Mammary epithelial cell (primary cell): ENCODE measurements at regions not wholly inside any gene's neighbourhood (a gene's known extent, or its start where the extent isn't known, plus 50 kb on each side); places are given as distances from the start of the nearest gene placed in this dataset.

ENCODE experiments used
- EZH2 ChIP-seq: IDR thresholded peaks from 2 replicates; pipeline ENCODE4 v1.6.1; 2012; ENCODE audit warnings: low read length, inconsistent platforms, borderline replicate concordance
- TF ChIP-seq, protein P1 (sequence below), 2 donors: IDR thresholded peaks in 1 of 2; conservative IDR thresholded peaks in 1 of 2; 2 replicates each; pipeline ENCODE4 v1.5.1; 2011 to 2012; ENCODE audit warnings: inconsistent platforms in 2 of 2, low read length in 2 of 2, mild to moderate bottlenecking in 2 of 2, control low read depth in 1 of 2, low read depth in 1 of 2; ENCODE audit not compliant: insufficient read depth in 1 of 2; ENCODE audit errors: extremely low read depth in 1 of 2

DNA sequence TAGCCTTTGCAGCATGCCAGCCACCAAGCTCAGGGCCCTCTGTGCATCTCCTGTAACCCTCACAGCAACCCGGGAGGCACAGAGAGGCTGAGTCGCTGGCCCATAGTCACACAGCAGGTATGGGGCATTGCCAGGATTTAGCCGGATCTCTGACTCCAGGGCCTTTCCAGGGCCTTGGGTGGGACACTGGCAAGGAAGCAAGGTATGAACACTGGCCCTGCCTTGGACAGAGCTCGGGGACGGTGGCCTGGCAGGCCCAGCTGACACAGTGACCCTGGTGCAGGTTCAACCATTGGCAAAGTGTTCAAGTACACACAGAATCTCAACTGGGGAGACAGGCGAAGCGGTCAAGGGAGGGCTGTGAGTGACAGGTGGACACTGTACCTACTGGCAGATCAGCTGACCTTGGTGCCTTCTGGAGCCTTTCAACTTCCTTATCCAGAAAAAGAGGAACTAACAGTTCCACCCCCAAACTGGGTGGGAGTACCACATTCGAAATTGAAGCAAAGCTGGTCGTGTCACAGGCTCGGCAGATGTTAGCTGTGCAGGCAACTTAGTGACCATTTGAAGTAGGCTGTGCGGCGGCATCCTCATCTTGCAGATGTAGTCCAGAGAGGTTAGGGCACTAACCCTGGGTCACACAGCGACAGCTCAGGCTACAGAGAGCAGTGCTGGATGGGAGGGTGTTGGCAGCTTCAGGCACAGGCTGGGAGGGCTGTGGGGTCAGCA lies 287.4 kb downstream of the SEC14L1 start:
- TF ChIP-seq, protein P1, sequence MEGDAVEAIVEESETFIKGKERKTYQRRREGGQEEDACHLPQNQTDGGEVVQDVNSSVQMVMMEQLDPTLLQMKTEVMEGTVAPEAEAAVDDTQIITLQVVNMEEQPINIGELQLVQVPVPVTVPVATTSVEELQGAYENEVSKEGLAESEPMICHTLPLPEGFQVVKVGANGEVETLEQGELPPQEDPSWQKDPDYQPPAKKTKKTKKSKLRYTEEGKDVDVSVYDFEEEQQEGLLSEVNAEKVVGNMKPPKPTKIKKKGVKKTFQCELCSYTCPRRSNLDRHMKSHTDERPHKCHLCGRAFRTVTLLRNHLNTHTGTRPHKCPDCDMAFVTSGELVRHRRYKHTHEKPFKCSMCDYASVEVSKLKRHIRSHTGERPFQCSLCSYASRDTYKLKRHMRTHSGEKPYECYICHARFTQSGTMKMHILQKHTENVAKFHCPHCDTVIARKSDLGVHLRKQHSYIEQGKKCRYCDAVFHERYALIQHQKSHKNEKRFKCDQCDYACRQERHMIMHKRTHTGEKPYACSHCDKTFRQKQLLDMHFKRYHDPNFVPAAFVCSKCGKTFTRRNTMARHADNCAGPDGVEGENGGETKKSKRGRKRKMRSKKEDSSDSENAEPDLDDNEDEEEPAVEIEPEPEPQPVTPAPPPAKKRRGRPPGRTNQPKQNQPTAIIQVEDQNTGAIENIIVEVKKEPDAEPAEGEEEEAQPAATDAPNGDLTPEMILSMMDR (conservative IDR thresholded peaks at IDR 0.05 in 1 of 2, IDR thresholded peaks at IDR 0.05 in 1 of 2; ENCODE audit: extremely low read depth in 1 of 2, insufficient read depth in 1 of 2, low read depth in 1 of 2, low read length in 2 of 2) = no peak
- no peak for TF ChIP-seq EZH2
